Stimulated activated CD4-positive, alpha-beta T cell treated with anti-CD3 and anti-CD28 coated beads, Interleukin-15, amount 100 ng/mL, for 1 hour (primary cell): ENCODE measurements at regions not wholly inside any gene's neighbourhood (a gene's known extent, or its start where the extent isn't known, plus 50 kb on each side); places are given as distances from the start of the nearest gene placed in this dataset.

Experiments used
- DNase-seq, 2 donors: peaks; one replicate each; pipeline ENCODE4 v3.0.0-alpha.2; 2020; ENCODE audit warnings: low read depth in 1 of 2, low spot score in 1 of 2

- DNase-seq, result no peak
Observed at GRCh38 chr20:39452583-39453340, 490.6 kb downstream of the DHX35 start.

- no peak for DNase-seq
Observed at GRCh38 chr20:39451386-39451785, 489.2 kb downstream of the DHX35 start.

GRCh38 chr20:39446397-39446796 is 484.3 kb downstream of the DHX35 start:
- no peak for DNase-seq

GRCh38 chr20:39445095-39445494 is 483.0 kb downstream of the DHX35 start:
- DNase-seq, result no peak

GRCh38 chr20:39433466-39433865 is 471.3 kb downstream of the DHX35 start:
- no peak for DNase-seq

- no peak for DNase-seq
Observed at GRCh38 chr20:39431091-39431880, 469.1 kb downstream of the DHX35 start.

- no peak for DNase-seq
Observed at GRCh38 chr20:39429726-39430125, 467.6 kb downstream of the DHX35 start.

GRCh38 chr20:39424962-39425678 is 463.0 kb downstream of the DHX35 start:
- no peak for DNase-seq

GRCh38 chr20:39421571-39422105 is 459.5 kb downstream of the DHX35 start:
- no peak for DNase-seq

GRCh38 chr20:39412091-39412490 is 449.9 kb downstream of the DHX35 start:
- DNase-seq, result no peak

- DNase-seq, result no peak
Observed at GRCh38 chr20:39399463-39399862, 437.3 kb downstream of the DHX35 start.

- no peak for DNase-seq
Observed at GRCh38 chr20:39398656-39399055, 436.5 kb downstream of the DHX35 start.

GRCh38 chr20:39397646-39398045 is 435.5 kb downstream of the DHX35 start:
- DNase-seq, result no peak

- DNase-seq, result no peak
Observed at GRCh38 chr20:39395478-39396291, 433.5 kb downstream of the DHX35 start.

GRCh38 chr20:39394461-39394860 is 432.3 kb downstream of the DHX35 start:
- no peak for DNase-seq

- no peak for DNase-seq
Observed at GRCh38 chr20:39390186-39390585, 428.0 kb downstream of the DHX35 start.

GRCh38 chr20:39381595-39381994 is 419.5 kb downstream of the DHX35 start:
- no peak for DNase-seq

GRCh38 chr20:39378776-39379175 is 416.6 kb downstream of the DHX35 start:
- no peak for DNase-seq

GRCh38 chr20:39376788-39377187 is 414.6 kb downstream of the DHX35 start:
- DNase-seq, result no peak

GRCh38 chr20:39364320-39364719 is 402.2 kb downstream of the DHX35 start:
- no peak for DNase-seq
